AG04450 (cell line): ENCODE measurements at regions not wholly inside any gene's neighbourhood (a gene's known extent, or its start where the extent isn't known, plus 50 kb on each side); places are given as distances from the start of the nearest gene placed in this dataset.

Experiments used
- CTCF ChIA-PET: fragments of 300-600, 350-600 bp; formaldehyde crosslinking; extraction: SDS; loops from one replicate; lab custom pipeline; 2022; ENCODE audit warnings: antibody characterized with exemption, inconsistent platforms; lab: Charles Lee
- POLR2A ChIA-PET: fragments of 350-600 bp; formaldehyde crosslinking; extraction: SDS; loops from one replicate; lab custom pipeline; 2021; ENCODE audit warnings: antibody characterized with exemption, inconsistent platforms; lab: Yijun Ruan, JAX
- DNase-seq: peaks from one replicate; pipeline ENCODE4 v3.0.0-alpha.2; 2011; ENCODE audit warnings: low read depth, low spot score
- H3K27ac ChIP-seq: one replicate; pipeline ENCODE4 v1.5.1; 2012; ENCODE audit warnings: low read depth, low read length, control low read depth
- H3K27me3 ChIP-seq: one replicate; pipeline ENCODE4 v1.6.0; 2012; ENCODE audit warnings: low read length; ENCODE audit not compliant: control insufficient read depth, insufficient read depth
- H3K4me3 ChIP-seq: 2 replicates; pipeline ENCODE4 v1.5.1; 2011; ENCODE audit warnings: mild to moderate bottlenecking, low read depth, low read length, control low read depth
- H3K9me3 ChIP-seq: 2 replicates; pipeline ENCODE4 v1.5.1; 2012; ENCODE audit warnings: low read length; ENCODE audit not compliant: control insufficient read depth, insufficient read depth
- CTCF ChIP-seq: IDR thresholded peaks from 2 replicates; pipeline ENCODE4 v1.5.1; 2011; ENCODE audit warnings: low read depth, low read length, control low read depth, inconsistent platforms

- TF ChIP-seq CTCF = no peak
- no peak overlapping the region for H3K27ac ChIP-seq
- ChIA-PET POLR2A (no interaction called here), CTCF (no interaction called here)
- H3K27me3 ChIP-seq = no peaks in the 10 kb centered on the region
- no peaks in the 10 kb centered on the region for H3K9me3 ChIP-seq
- no peak overlapping the region for H3K4me3 ChIP-seq
- no peak for DNase-seq
Measured at GRCh38 chr4:181524499-181524898, 718.7 kb upstream of the TENM3 start.

- no peaks in the 10 kb centered on the region for H3K9me3 ChIP-seq
- no peak overlapping the region for H3K4me3 ChIP-seq
- H3K27ac ChIP-seq = no peak overlapping the region
- ChIA-PET POLR2A (no interaction called here), CTCF (interaction anchor here (0.7 to 5.2 kb wide), 5 partner anchors 12 to 446 kb away, joined by 3 to 96 read pairs (median 4); no protein-coding TSS in a partner anchor)
- DNase-seq = no peak
- no peaks in the 10 kb centered on the region for H3K27me3 ChIP-seq
- TF ChIP-seq CTCF = no peak
Measured at GRCh38 chr4:181525634-181526033, 717.6 kb upstream of the TENM3 start.

GRCh38 chr4:181528570-181529184 is 714.5 kb upstream of the TENM3 start:
- ChIA-PET CTCF (interaction anchor here (0.5 to 5.2 kb wide), 46 partner anchors 9 to 1396 kb away, joined by 3 to 96 read pairs (median 4); no protein-coding TSS in a partner anchor), POLR2A (no interaction called here)
- no peaks in the 10 kb centered on the region for H3K27me3 ChIP-seq
- H3K9me3 ChIP-seq = no peaks in the 10 kb centered on the region
- no peak overlapping the region for H3K27ac ChIP-seq
- TF ChIP-seq CTCF = peak; percentile 97
- H3K4me3 ChIP-seq = no peak overlapping the region
- DNase-seq = peak; percentile 45

- ChIA-PET POLR2A (no interaction called here), CTCF (interaction anchor here (0.8 to 5.2 kb wide), 14 partner anchors 11 to 1396 kb away, joined by 3 to 96 read pairs (median 8); no protein-coding TSS in a partner anchor)
- no peaks in the 10 kb centered on the region for H3K9me3 ChIP-seq
- TF ChIP-seq CTCF = no peak
- H3K27me3 ChIP-seq = no peaks in the 10 kb centered on the region
- H3K4me3 ChIP-seq = no peak overlapping the region
- no peak for DNase-seq
- no peak overlapping the region for H3K27ac ChIP-seq
Measured at GRCh38 chr4:181529537-181529936, 713.7 kb upstream of the TENM3 start.

- TF ChIP-seq CTCF = no peak
- Histone ChIP-seq H3K9me3 (no peaks in the 10 kb centered on the region), H3K27me3 (no peaks in the 10 kb centered on the region), H3K27ac (no peak overlapping the region), H3K4me3 (no peak overlapping the region)
- ChIA-PET CTCF (interaction anchor here (0.6 to 2.3 kb wide), 4 partner anchors 8 to 872 kb away, joined by 3 to 19 read pairs (median 4); no protein-coding TSS in a partner anchor), POLR2A (no interaction called here)
- no peak for DNase-seq
Measured at GRCh38 chr4:181536196-181536746, 706.9 kb upstream of the TENM3 start.
